ENCODE measurements at regions not wholly inside any gene's neighbourhood (a gene's known extent, or its start where the extent isn't known, plus 50 kb on each side); places are given as distances from the start of the nearest gene placed in this dataset.

- H3K9me3 Mint-ChIP-seq, result peaks cover 0 to 18% (median 6%) of the 10 kb centered on the region in 7 donors
- Histone ChIP-seq H3K36me3 (replicated peaks in 1 of 2; ENCODE audit: control insufficient read depth in 1 of 2, insufficient read depth in 2 of 2, low read length in 2 of 2) (no peaks in the 10 kb centered on the region), H3K27me3 (ENCODE audit: control insufficient read depth in 2 of 2, insufficient read depth in 2 of 2, low read length in 2 of 2) (no peaks in the 10 kb centered on the region), H3K9ac (ENCODE audit: insufficient read depth, low read length, poor library complexity, severe bottlenecking) (no peak overlapping the region), H3K4me2 (replicated peaks; ENCODE audit: extremely low read depth, low read length, poor library complexity, severe bottlenecking) (no peak overlapping the region), H4K20me1 (ENCODE audit: insufficient read depth, low read length) (no peaks in the 10 kb centered on the region), H3K79me2 (ENCODE audit: insufficient read depth, low read length) (no peaks in the 10 kb centered on the region), H2AFZ (ENCODE audit: insufficient read depth, low read depth, low read length, poor library complexity, severe bottlenecking) (no peak overlapping the region), H3K9me3 (replicated peaks in 1 of 2; ENCODE audit: control insufficient read depth in 1 of 2, insufficient read depth in 1 of 2, low read length in 2 of 2) (peaks cover 0 to 8% of the 10 kb centered on the region in 2 donors), H3K4me3 (replicated peaks in 1 of 3; ENCODE audit: low read depth in 2 of 3, low read length in 3 of 3) (no peak overlapping the region), H3K4me1 (ENCODE audit: control insufficient read depth in 1 of 2, insufficient read depth in 2 of 2, low read length in 2 of 2) (no peaks in the 10 kb centered on the region), H3K27ac (ENCODE audit: low read depth in 1 of 2, low read length in 2 of 2) (no peak overlapping the region)
- H3K27me3 Mint-ChIP-seq (ENCODE audit: low read depth in 3 of 3), result peaks cover 0 to 3% (median 0%) of the 10 kb centered on the region in 3 donors
- no peak for DNase-seq
- no peaks in the 10 kb centered on the region for H3K36me3 Mint-ChIP-seq
- H3K4me1 Mint-ChIP-seq, result no peaks in the 10 kb centered on the region
- TF ChIP-seq CTCF (IDR thresholded peaks at IDR 0.05), result no peak
- intact Hi-C loops (cut with micrococcal nuclease), result no loop called here
- no peak overlapping the region for H3K27ac Mint-ChIP-seq
- H3K4me3 Mint-ChIP-seq, result no peak overlapping the region
These were observed 220.5 kb upstream of the NWD2 start for GRCh38 chr4:37023996-37024395.

- no peaks in the 10 kb centered on the region for H4K20me1 ChIP-seq (ENCODE audit: insufficient read depth, low read length)
- H2AFZ ChIP-seq (ENCODE audit: insufficient read depth, low read depth, low read length, poor library complexity, severe bottlenecking), result no peak overlapping the region
- intact Hi-C loops (cut with micrococcal nuclease), result no loop called here
- no peak overlapping the region for H3K9ac ChIP-seq (ENCODE audit: insufficient read depth, low read length, poor library complexity, severe bottlenecking)
- H3K4me2 ChIP-seq (replicated peaks; ENCODE audit: extremely low read depth, low read length, poor library complexity, severe bottlenecking), result no peak overlapping the region
- no peaks in the 10 kb centered on the region for H3K79me2 ChIP-seq (ENCODE audit: insufficient read depth, low read length)
- no peaks in the 10 kb centered on the region for H3K27me3 ChIP-seq (ENCODE audit: control insufficient read depth in 2 of 2, insufficient read depth in 2 of 2, low read length in 2 of 2)
- H3K36me3 ChIP-seq (replicated peaks in 1 of 2; ENCODE audit: control insufficient read depth in 1 of 2, insufficient read depth in 2 of 2, low read length in 2 of 2), result no peaks in the 10 kb centered on the region
- H3K36me3 Mint-ChIP-seq, result no peaks in the 10 kb centered on the region
- H3K4me3 ChIP-seq (replicated peaks in 1 of 3; ENCODE audit: low read depth in 2 of 3, low read length in 3 of 3), result no peak overlapping the region
- WGBS (ENCODE audit: insufficient coverage), result 93% methylated on average over 2 of the region's 3 CpGs
- no peak for DNase-seq
- no peak overlapping the region for H3K27ac Mint-ChIP-seq
- H3K9me3 ChIP-seq (replicated peaks in 1 of 2; ENCODE audit: control insufficient read depth in 1 of 2, insufficient read depth in 1 of 2, low read length in 2 of 2), result peaks cover 0 to 9% of the 10 kb centered on the region in 2 donors
- peaks cover 2 to 11% (median 4%) of the 10 kb centered on the region in 7 donors for H3K9me3 Mint-ChIP-seq
- H3K4me1 ChIP-seq (ENCODE audit: control insufficient read depth in 1 of 2, insufficient read depth in 2 of 2, low read length in 2 of 2), result no peaks in the 10 kb centered on the region
- TF ChIP-seq CTCF (IDR thresholded peaks at IDR 0.05), result no peak
- peaks cover 0 to 2% (median 1%) of the 10 kb centered on the region in 3 donors for H3K27me3 Mint-ChIP-seq (ENCODE audit: low read depth in 3 of 3)
- H3K4me3 Mint-ChIP-seq, result no peak overlapping the region
- H3K4me1 Mint-ChIP-seq, result no peaks in the 10 kb centered on the region
- no peak overlapping the region for H3K27ac ChIP-seq (ENCODE audit: low read depth in 1 of 2, low read length in 2 of 2)
These were observed 203.7 kb upstream of the NWD2 start for GRCh38 chr4:37040816-37041215.
